ENCODE measurements at regions not wholly inside any gene's neighbourhood (a gene's known extent, or its start where the extent isn't known, plus 50 kb on each side); places are given as distances from the start of the nearest gene placed in this dataset.

DNA sequence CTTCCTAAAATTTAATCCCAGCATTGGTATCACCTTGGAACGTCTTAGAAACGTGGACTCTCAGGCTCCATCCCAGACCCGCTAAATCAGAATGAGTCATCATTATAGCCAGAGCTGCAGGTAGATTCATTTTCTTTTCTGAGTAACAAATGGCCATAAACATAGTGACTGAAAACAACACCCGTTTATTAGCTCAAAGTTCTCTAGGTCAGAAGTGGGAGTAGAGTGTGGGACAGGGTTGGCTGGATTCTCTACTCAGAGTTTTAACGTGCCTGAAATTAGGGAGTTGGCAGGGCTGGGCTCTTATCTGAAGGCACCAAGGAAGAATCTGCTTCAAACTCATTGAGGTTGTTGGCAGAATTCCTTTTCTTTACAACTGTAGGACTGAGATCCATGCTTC, 101.8 kb upstream of the C1QTNF7 start:
- no peak for TF ChIP-seq CTCF (IDR thresholded peaks at IDR 0.05)

- no peak for TF ChIP-seq CTCF (IDR thresholded peaks at IDR 0.05)
Observed at GRCh38 chr4:15327311-15328298, 100.2 kb upstream of the C1QTNF7 start.

GRCh38 chr4:15331930-15332329, 95.9 kb upstream of the C1QTNF7 start:
- TF ChIP-seq CTCF (IDR thresholded peaks at IDR 0.05): no peak

DNA sequence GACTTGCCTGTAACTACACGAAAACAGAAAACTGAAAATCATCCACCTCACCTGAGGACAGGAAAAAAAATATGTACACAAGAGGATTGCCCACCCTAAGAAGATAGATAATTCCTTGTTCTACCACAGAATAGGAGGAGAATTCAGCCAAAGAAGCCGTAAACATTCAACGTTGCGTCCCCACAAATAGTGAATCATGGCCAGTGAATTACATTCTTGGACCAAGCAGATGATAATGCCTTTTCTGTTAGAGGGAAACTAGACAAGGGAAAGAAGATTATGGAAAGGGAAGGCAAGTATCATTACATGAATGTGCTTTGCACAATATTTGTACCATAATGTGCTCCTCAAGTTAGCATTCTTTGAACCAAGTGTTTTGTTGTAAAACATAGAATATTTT, 95.5 kb upstream of the C1QTNF7 start:
- no peak for TF ChIP-seq CTCF (IDR thresholded peaks at IDR 0.05)

DNA sequence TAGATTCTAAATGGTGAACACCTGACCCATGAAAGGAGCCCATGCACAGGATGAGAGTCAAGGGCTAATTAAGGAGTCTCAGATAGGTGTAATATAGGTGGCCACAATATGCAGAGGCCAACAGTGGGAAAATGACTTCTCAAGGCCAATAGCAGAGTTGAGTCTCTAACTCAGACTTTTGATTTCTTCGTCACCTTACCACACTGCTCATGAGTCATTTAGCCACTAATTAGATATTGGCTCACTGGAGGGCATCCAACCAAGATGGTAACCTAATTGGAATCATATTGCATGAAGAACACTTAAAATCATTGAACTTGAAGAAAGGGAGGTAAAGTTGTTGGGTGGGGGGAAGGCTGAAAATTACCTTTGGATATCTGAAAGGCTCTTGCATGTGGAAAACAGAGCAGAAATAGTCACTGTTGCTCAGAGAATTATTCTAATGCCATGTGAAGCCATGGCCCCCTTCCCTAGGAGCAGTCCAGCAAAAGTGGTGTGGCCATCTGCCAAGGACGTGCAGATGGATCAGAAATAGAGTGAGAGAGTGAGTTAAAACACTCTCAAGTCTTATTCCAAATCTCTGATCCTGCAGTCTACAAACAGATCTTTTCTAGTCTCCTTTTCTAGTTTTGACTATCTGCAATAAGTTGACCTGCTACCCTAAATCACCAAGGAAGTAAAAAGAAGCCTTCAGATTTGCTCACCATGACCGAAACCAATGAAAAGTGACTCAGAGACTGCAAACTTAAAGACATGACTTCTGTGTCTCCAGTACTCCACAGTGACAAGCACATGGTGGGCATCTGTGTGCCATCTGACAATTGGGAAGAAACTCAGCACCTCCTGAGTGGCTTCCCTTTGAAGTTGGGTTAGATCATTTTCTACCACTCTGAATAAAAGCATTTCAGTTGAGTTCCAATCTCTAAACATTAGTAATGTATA, 93.9 kb upstream of the C1QTNF7 start:
- TF ChIP-seq CTCF (IDR thresholded peaks at IDR 0.05): no peak

DNA sequence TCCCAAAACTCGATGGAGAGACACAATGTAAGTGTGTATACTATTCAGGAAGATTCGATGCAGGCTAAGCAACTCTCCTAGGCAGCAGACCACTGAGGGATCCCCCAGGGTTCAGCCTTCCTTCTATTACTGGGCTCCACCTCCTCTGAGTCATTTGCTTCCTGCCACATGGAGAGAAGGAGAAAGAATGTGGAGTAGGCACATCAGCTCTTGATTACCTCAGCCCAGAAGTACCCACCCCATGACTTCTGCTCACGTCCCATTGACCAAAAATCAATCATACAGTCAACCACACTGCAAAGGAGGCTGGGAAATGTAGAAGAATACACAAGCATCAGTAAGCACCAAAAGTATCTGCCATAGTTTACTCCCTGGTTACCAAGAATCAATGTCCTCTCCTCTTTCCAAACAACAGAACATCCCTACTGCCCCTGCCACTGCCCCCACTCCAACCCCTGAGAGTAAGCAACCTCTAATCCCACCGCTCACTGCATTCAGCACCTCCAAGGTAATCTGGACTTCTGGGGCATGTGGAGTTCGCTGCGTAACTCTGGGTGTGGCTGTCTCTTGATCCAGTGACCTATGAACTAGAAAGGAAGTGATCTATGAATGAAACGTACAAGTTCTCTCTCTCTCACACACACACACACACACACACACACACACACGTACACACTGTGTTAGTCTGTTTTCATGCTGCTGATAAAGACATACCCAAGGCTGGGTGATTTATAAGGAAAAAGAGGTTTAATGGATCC, 91.2 kb upstream of the C1QTNF7 start:
- TF ChIP-seq CTCF (IDR thresholded peaks at IDR 0.05): no peak

DNA sequence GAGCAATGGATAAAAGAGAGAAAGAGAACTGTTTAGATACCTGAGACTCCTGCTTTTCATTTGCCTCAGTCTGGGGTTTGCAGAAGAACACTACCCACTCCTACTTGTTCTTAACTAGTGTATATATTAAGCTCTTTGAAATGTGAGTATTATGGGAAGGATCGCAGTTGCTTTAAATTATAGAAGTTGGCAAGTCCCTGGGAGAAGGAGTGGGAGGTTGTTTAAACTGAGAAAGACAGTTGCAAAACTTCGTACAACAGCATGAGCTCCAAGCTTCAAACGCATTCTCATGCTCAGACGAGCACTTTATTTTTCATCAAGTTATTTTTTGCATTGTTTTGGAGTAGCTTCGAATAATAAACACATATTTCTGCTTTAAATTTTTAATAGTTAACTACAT, 88.1 kb upstream of the C1QTNF7 start:
- no peak for TF ChIP-seq CTCF (IDR thresholded peaks at IDR 0.05)

Data from LNCAP (cell line).